Vagina (tissue), 2 donors: ENCODE measurements at regions not wholly inside any gene's neighbourhood (a gene's known extent, or its start where the extent isn't known, plus 50 kb on each side); places are given as distances from the start of the nearest gene placed in this dataset.

ENCODE experiments used
- CTCF ChIP-seq, 3 experiments: fragments of 450-650 bp in 2 of 3; fragments of 200-600 bp in 1 of 3; sonication (generic) in 1 of 3; IDR thresholded peaks; one replicate each; pipeline ENCODE4 v1.5.1; 2017 to 2019; ENCODE audit warnings: antibody characterized with exemption in 3 of 3, mild to moderate bottlenecking in 2 of 3, moderate library complexity in 2 of 3
- POLR2A ChIP-seq, 2 donors: fragments of 450-650 bp; IDR thresholded peaks; one replicate each; pipeline ENCODE4 v1.6.1; 2017; ENCODE audit warnings: antibody characterized with exemption in 2 of 2, mild to moderate bottlenecking in 2 of 2, moderate library complexity in 2 of 2

GRCh38 chr2:37506407-37507050 lies 162.1 kb downstream of the QPCT start:
- no peak for TF ChIP-seq CTCF (IDR thresholded peaks at IDR 0.05)
- no peak for TF ChIP-seq POLR2A (IDR thresholded peaks at IDR 0.05)
